ENCODE measurements at regions not wholly inside any gene's neighbourhood (a gene's known extent, or its start where the extent isn't known, plus 50 kb on each side); places are given as distances from the start of the nearest gene placed in this dataset.

DNA sequence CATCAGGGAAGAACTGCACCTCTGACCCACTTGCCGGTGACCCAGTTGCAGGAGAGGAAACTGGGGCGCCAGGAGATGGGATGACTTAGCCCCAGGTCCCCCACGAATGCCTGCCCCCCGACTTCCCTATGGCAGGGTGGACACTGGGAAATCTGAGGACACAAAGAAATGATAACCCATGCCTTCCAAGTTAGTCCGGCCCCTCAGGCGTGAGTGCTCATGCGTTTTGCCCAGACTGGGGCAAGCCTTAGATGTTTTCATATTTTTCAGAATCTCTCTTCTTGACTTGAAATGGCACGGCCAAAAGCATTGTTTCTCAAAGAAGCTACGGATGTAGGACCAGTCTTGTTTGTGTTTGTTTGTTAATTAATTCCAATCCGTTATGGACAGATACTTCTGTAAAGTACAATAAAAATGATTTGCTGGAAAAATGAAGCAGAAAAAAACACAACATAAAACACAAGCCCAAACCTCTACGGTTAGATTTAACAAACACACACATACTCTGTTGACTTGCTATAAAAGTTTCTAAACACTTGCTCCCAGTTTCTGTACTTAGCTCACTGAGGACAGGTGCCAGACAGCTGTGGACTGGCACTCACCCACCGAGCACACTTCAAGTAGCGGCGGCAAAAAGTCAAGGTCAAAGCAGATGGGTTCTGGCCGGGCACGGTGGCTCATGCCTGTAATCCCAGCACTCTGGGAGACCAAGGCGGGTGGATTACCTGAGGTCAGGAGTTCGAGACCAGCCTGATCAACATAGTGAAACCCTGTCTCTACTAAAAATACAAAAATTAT is 341.5 kb downstream of the BCOR start:
- no peak for TF ChIP-seq CTCF (IDR thresholded peaks at IDR 0.05; ENCODE audit: low read depth, low read length)
- DNase-seq (ENCODE audit: extremely low read depth, low read depth) = no peak

- DNase-seq (ENCODE audit: extremely low read depth, low read depth) = no peak
These were observed 339.8 kb downstream of the BCOR start for GRCh38 chrX:39757971-39758370.

GRCh38 chrX:39758791-39759525 is 338.8 kb downstream of the BCOR start:
- no peak for TF ChIP-seq CTCF (IDR thresholded peaks at IDR 0.05; ENCODE audit: low read depth, low read length)
- no peak for DNase-seq (ENCODE audit: extremely low read depth, low read depth)

More at GRCh38 chrX:39757971-39758370, 339.8 kb downstream of the BCOR start:
- no peak for TF ChIP-seq CTCF (IDR thresholded peaks at IDR 0.05; ENCODE audit: low read depth, low read length)

- no peak for TF ChIP-seq CTCF (IDR thresholded peaks at IDR 0.05; ENCODE audit: low read depth, low read length)
- DNase-seq (ENCODE audit: extremely low read depth, low read depth) = no peak
These were observed 338.1 kb downstream of the BCOR start for GRCh38 chrX:39759526-39760224.

DNA sequence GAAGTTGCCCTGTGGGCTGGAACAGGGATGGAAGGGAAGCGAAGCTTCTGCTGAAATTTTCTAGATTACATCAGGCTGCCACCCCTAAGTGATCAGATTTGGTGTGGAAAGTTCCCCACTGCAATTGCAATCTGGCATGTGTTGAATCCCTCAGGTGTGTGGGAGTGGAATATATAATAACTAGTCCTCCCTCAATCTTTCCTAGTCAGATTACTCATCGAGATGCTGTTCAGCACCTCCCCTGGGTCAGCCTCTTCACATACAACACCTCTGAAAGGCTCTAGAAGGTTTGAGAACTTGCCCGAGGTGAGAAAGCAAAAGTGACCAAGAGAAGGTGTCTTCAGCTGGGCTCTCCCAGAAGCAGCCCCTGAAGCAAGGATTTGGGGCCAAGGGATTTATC is 336.8 kb downstream of the BCOR start:
- no peak for DNase-seq (ENCODE audit: extremely low read depth, low read depth)
- no peak for TF ChIP-seq CTCF (IDR thresholded peaks at IDR 0.05; ENCODE audit: low read depth, low read length)

GRCh38 chrX:39762266-39762841 is 335.4 kb downstream of the BCOR start:
- no peak for DNase-seq (ENCODE audit: extremely low read depth, low read depth)

More at GRCh38 chrX:39762266-39762841, 335.4 kb downstream of the BCOR start:
- TF ChIP-seq CTCF (IDR thresholded peaks at IDR 0.05; ENCODE audit: low read depth, low read length) = no peak

Data from AG09319 (cell line).